OCI-M2 (cell line): ENCODE measurements at regions not wholly inside any gene's neighbourhood (a gene's known extent, or its start where the extent isn't known, plus 50 kb on each side); places are given as distances from the start of the nearest gene placed in this dataset.

Experiments
- DNase-seq: peaks from one replicate; lab custom pipeline; 2025; ENCODE audit not compliant: unreplicated experiment; lab: John Stamatoyannopoulos, UW

- no peak for DNase-seq
These were observed 801.0 kb downstream of the TDRD15 start for GRCh38 chr2:21924640-21925285.

- no peak for DNase-seq
These were observed 804.5 kb downstream of the TDRD15 start for GRCh38 chr2:21928292-21928691.

GRCh38 chr2:21930226-21930625 lies 806.5 kb downstream of the TDRD15 start:
- no peak for DNase-seq

- DNase-seq = no peak
These were observed 816.2 kb downstream of the TDRD15 start for GRCh38 chr2:21939967-21940366.

GRCh38 chr2:21944536-21944935 lies 820.8 kb downstream of the TDRD15 start:
- no peak for DNase-seq

- no peak for DNase-seq
These were observed 821.9 kb downstream of the TDRD15 start for GRCh38 chr2:21945658-21946057.

GRCh38 chr2:21947046-21947445 lies 823.3 kb downstream of the TDRD15 start:
- no peak for DNase-seq

GRCh38 chr2:21966139-21966538 lies 842.4 kb downstream of the TDRD15 start:
- no peak for DNase-seq

- no peak for DNase-seq
These were observed 847.2 kb downstream of the TDRD15 start for GRCh38 chr2:21970971-21971370.

GRCh38 chr2:21972586-21972985 lies 848.8 kb downstream of the TDRD15 start:
- no peak for DNase-seq

- DNase-seq = no peak
These were observed 857.4 kb downstream of the TDRD15 start for GRCh38 chr2:21981127-21981526.

GRCh38 chr2:21993002-21993401 lies 869.2 kb downstream of the TDRD15 start:
- DNase-seq = no peak

GRCh38 chr2:21996339-21996738 lies 872.6 kb downstream of the TDRD15 start:
- DNase-seq = no peak

- DNase-seq = no peak
These were observed 875.8 kb downstream of the TDRD15 start for GRCh38 chr2:21999522-21999921.

- no peak for DNase-seq
These were observed 878.3 kb downstream of the TDRD15 start for GRCh38 chr2:22002066-22002465.

- no peak for DNase-seq
These were observed 879.5 kb downstream of the TDRD15 start for GRCh38 chr2:22003270-22003669.

- no peak for DNase-seq
These were observed 887.3 kb downstream of the TDRD15 start for GRCh38 chr2:22011048-22011447.

GRCh38 chr2:22020091-22020742 lies 896.4 kb downstream of the TDRD15 start:
- DNase-seq = no peak

GRCh38 chr2:22027345-22028005 lies 903.7 kb downstream of the TDRD15 start:
- no peak for DNase-seq

GRCh38 chr2:22035361-22035830 lies 911.6 kb downstream of the TDRD15 start:
- DNase-seq = no peak

- DNase-seq = no peak
These were observed 913.5 kb downstream of the TDRD15 start for GRCh38 chr2:22037274-22037673.

GRCh38 chr2:22043784-22044183 lies 920.0 kb downstream of the TDRD15 start:
- DNase-seq = no peak
